Tibial artery (tissue), 4 donors: ENCODE measurements at regions not wholly inside any gene's neighbourhood (a gene's known extent, or its start where the extent isn't known, plus 50 kb on each side); places are given as distances from the start of the nearest gene placed in this dataset.
A peak's percentile ranks its signal among the peaks of the same experiment; 100 is the strongest.

Experiments used
- DNase-seq, 2 donors: peaks; one replicate each; pipeline ENCODE4 v3.0.0-alpha.2; 2019
- H3K27ac ChIP-seq, 2 donors: fragments of 200-600 bp; sonication (generic) in 1 of 2; 1 replicate in 1 of 2; 2 replicates in 1 of 2; pipeline ENCODE4 v1.5.1; 2018 to 2019; ENCODE audit warnings: mild to moderate bottlenecking in 1 of 2
- H3K27me3 ChIP-seq, 2 donors: fragments of 200-600 bp; sonication (generic) in 1 of 2; one replicate each; pipeline versions ENCODE4 v1.5.1 to v1.6.0; 2016 to 2019
- H3K36me3 ChIP-seq, 3 donors: fragments of 200-600 bp; sonication (generic) in 2 of 3; one replicate each; pipeline ENCODE4 v1.5.1; 2016 to 2019; ENCODE audit warnings: mild to moderate bottlenecking in 2 of 3
- H3K4me1 ChIP-seq, 4 donors: fragments of 200-600 bp; sonication (generic) in 2 of 4; 1 replicate in 3 of 4; 2 replicates in 1 of 4; pipeline ENCODE4 v1.5.1; 2016 to 2019
- H3K4me3 ChIP-seq, 2 donors: fragments of 200-600 bp; sonication (generic) in 1 of 2; 1 replicate in 1 of 2; 2 replicates in 1 of 2; pipeline ENCODE4 v1.5.1; 2018 to 2019; ENCODE audit warnings: mild to moderate bottlenecking in 2 of 2
- H3K9me3 ChIP-seq, 3 donors: fragments of 200-600 bp; sonication (generic) in 1 of 3; one replicate each; pipeline ENCODE4 v1.5.1; 2016 to 2019
- intact Hi-C: fragments of 100-400 bp; cut with DNase I; formaldehyde crosslinking; loops from one replicate; pipeline ENCODE4 v1.15.0; 2023; ENCODE audit warnings: low total_unique reads
- TF ChIP-seq, protein P1 (sequence below), 2 experiments: fragments of 200-600 bp in 1 of 2; fragments of 450-650 bp in 1 of 2; IDR thresholded peaks; one replicate each; pipeline ENCODE4 v1.5.1; 2017 to 2019; ENCODE audit warnings: antibody characterized with exemption in 2 of 2, mild to moderate bottlenecking in 1 of 2, moderate library complexity in 1 of 2

DNA sequence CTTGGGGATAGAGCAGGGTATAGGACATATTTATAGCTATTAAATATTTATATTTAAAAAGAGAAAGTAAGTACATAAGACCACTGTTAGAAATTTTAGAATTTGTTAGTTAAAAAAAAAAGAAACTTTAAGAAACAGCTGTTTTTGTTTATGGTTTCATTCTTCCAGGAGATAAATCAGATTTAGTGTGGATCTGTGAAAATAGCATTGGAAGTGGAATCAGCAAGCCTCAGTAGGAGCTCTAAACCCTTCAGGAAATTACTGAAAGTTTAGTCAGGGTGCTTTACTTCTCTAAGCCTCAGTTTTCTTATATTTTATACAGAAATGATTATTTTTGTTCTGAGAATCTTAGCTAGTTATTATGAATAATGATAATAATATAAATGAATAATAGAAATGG is 316.0 kb upstream of the NOVA1 start:
- TF ChIP-seq, protein P1, sequence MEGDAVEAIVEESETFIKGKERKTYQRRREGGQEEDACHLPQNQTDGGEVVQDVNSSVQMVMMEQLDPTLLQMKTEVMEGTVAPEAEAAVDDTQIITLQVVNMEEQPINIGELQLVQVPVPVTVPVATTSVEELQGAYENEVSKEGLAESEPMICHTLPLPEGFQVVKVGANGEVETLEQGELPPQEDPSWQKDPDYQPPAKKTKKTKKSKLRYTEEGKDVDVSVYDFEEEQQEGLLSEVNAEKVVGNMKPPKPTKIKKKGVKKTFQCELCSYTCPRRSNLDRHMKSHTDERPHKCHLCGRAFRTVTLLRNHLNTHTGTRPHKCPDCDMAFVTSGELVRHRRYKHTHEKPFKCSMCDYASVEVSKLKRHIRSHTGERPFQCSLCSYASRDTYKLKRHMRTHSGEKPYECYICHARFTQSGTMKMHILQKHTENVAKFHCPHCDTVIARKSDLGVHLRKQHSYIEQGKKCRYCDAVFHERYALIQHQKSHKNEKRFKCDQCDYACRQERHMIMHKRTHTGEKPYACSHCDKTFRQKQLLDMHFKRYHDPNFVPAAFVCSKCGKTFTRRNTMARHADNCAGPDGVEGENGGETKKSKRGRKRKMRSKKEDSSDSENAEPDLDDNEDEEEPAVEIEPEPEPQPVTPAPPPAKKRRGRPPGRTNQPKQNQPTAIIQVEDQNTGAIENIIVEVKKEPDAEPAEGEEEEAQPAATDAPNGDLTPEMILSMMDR (IDR thresholded peaks at IDR 0.05): no peak
- no peak overlapping the region for H3K27ac ChIP-seq
- H3K36me3 ChIP-seq: no peaks in the 10 kb centered on the region
- no peaks in the 10 kb centered on the region for H3K9me3 ChIP-seq
- no peak for DNase-seq
- H3K4me1 ChIP-seq: peaks cover 0 to 18% (median 2%) of the 10 kb centered on the region in 4 donors
- no peak overlapping the region for H3K4me3 ChIP-seq
- intact Hi-C loops: no loop called here
- no peaks in the 10 kb centered on the region for H3K27me3 ChIP-seq

DNA sequence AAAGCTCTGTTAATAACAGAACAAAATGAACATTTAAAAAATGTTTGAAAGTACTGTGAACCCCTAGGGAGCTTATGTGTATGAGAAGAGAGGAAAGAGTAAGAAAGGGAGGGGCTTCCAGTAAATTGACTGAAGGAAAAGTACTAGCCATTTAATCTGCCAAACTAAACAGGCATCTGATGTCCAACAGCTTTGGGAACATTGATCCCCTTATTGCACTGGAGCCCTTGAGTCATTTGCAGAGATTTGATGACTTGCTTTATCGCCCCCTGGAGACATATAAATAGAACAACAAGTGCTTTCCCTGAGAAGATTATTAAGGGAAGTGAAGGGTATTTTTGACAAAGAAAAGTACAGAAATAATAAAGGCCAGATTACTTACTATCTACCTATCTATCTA is 319.3 kb upstream of the NOVA1 start:
- H3K27me3 ChIP-seq: no peaks in the 10 kb centered on the region
- DNase-seq: peak in 1 of 2 donors; percentile 33
- H3K4me3 ChIP-seq: no peak overlapping the region
- peaks cover 0 to 18% (median 2%) of the 10 kb centered on the region in 4 donors for H3K4me1 ChIP-seq
- no peaks in the 10 kb centered on the region for H3K9me3 ChIP-seq
- TF ChIP-seq, protein P1 (IDR thresholded peaks at IDR 0.05): peak; percentile 38 to 40
- intact Hi-C loops: no loop called here
- no peaks in the 10 kb centered on the region for H3K36me3 ChIP-seq
- peak overlapping the region in 1 of 2 donors; percentile 50 for H3K27ac ChIP-seq

DNA sequence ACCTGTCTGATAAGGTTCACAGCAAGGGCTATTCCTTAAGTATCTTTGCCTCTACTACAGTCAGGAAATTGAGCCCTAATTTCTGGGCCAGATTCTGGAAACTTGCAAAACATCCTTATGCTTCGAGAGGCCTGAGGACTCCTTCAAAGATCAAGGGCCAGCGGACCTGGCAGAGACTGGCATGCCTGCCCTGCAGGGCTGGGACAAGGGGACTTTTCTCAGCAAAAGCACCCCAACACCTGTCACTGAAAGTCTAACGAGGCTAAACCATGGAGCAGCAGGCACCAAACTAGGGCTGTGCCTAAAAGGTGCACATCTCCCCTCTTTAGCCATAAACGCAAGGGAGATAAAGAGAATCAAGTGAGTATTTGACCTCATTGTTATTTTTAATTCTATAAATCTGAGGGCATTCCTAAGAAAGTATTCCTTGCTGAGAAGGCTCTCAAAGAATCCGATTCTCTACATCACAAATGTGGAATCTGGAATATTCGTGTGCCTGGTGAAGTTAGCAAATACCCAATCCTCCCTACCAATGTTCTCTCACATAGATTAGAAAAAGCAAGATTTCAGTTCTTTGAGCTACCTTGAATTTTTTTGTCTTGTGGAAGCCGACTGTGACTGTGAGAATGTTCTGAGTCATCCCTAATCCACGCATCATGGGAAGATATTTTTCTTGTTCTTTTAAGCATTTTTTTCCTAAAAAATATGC is 328.2 kb upstream of the NOVA1 start:
- Histone ChIP-seq H3K36me3 (no peaks in the 10 kb centered on the region), H3K27ac (no peak overlapping the region), H3K4me3 (no peak overlapping the region), H3K4me1 (no peaks in the 10 kb centered on the region), H3K27me3 (no peaks in the 10 kb centered on the region), H3K9me3 (no peaks in the 10 kb centered on the region)
- TF ChIP-seq, protein P1 (IDR thresholded peaks at IDR 0.05): no peak
- intact Hi-C loops: no loop called here
- DNase-seq: no peak

DNA sequence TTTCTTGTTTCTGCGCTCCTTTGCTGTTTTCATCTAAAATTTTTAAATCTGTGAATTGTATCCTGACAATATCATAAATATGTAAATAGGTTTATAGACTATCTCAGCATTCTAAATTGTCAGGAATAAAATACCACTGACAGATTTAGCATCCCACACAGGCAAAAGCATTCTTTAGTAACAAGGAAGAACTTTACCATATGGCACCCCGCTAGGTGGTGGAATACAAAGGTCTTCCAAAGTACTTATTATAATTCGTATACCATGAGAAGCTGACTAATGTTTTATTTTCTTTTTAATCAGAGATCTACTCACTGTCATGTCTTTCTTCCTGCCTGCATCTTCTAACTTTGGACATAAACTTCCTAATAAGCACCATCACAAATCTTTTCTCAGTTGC is 328.8 kb upstream of the NOVA1 start:
- DNase-seq: no peak
- H3K4me3 ChIP-seq: no peak overlapping the region
- intact Hi-C loops: no loop called here
- TF ChIP-seq, protein P1 (IDR thresholded peaks at IDR 0.05): no peak
- H3K4me1 ChIP-seq: no peaks in the 10 kb centered on the region
- no peaks in the 10 kb centered on the region for H3K9me3 ChIP-seq
- no peaks in the 10 kb centered on the region for H3K36me3 ChIP-seq
- no peak overlapping the region for H3K27ac ChIP-seq
- no peaks in the 10 kb centered on the region for H3K27me3 ChIP-seq

DNA sequence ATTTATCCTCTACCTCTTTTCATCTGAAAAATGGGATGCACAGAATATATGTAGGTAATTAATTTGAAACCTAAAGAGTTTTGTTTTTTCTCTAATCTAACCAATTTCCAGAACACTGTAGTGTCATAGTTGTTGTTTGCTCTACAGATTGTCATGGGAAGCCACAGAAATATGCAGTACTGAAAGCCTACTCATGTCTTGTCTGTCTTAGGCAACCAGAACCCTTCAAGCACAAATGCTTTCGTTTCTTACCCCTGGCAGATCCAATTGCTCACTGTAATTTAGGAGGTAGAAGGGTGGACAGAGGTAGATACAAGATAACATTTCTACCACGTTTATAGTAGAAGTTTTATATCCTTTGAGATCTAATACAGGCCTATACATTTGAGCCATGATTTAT is 330.2 kb upstream of the NOVA1 start:
- no peak for DNase-seq
- H3K4me1 ChIP-seq: no peaks in the 10 kb centered on the region
- H3K27ac ChIP-seq: no peak overlapping the region
- intact Hi-C loops: no loop called here
- no peaks in the 10 kb centered on the region for H3K9me3 ChIP-seq
- H3K36me3 ChIP-seq: no peaks in the 10 kb centered on the region
- no peak overlapping the region for H3K4me3 ChIP-seq
- H3K27me3 ChIP-seq: no peaks in the 10 kb centered on the region
- TF ChIP-seq, protein P1 (IDR thresholded peaks at IDR 0.05): no peak
